Upper lobe of right lung (tissue), 1 donor: ENCODE measurements at regions not wholly inside any gene's neighbourhood (a gene's known extent, or its start where the extent isn't known, plus 50 kb on each side); places are given as distances from the start of the nearest gene placed in this dataset.

Source experiments
- ATAC-seq: fragments of 200-7000 bp; cut with Tn5 transposase; one replicate; pipeline ENCODE4 v1.9.1; 2020; ENCODE audit warnings: mild to moderate bottlenecking, moderate library complexity
- DNase-seq: peaks from one replicate; pipeline ENCODE4 v3.0.0-alpha.2; 2020
- H3K27ac ChIP-seq: fragments of 200-600 bp; one replicate; pipeline ENCODE4 v1.8.0; 2022
- H3K27me3 ChIP-seq: fragments of 200-600 bp; one replicate; pipeline ENCODE4 v1.8.0; 2022; ENCODE audit warnings: mild to moderate bottlenecking
- H3K36me3 ChIP-seq: fragments of 200-600 bp; one replicate; pipeline ENCODE4 v1.8.0; 2022
- H3K4me1 ChIP-seq: fragments of 200-600 bp; one replicate; pipeline ENCODE4 v1.8.0; 2022
- H3K4me3 ChIP-seq: fragments of 200-600 bp; one replicate; pipeline ENCODE4 v1.8.0; 2022; ENCODE audit warnings: mild to moderate bottlenecking
- H3K9me3 ChIP-seq: fragments of 200-600 bp; one replicate; pipeline ENCODE4 v1.8.0; 2022
- intact Hi-C: fragments of 100-400 bp; cut with DNase I; formaldehyde crosslinking; loops from one replicate; pipeline ENCODE4 v1.11.0; 2022
- TF ChIP-seq, protein P1 (sequence below): fragments of 200-600 bp; IDR thresholded peaks from one replicate; pipeline ENCODE4 v1.8.0; 2022; ENCODE audit warnings: antibody characterized with exemption
- donor health status: DM: no; HTN: yes; CAD: no; lungs with severe emphysema.

DNA sequence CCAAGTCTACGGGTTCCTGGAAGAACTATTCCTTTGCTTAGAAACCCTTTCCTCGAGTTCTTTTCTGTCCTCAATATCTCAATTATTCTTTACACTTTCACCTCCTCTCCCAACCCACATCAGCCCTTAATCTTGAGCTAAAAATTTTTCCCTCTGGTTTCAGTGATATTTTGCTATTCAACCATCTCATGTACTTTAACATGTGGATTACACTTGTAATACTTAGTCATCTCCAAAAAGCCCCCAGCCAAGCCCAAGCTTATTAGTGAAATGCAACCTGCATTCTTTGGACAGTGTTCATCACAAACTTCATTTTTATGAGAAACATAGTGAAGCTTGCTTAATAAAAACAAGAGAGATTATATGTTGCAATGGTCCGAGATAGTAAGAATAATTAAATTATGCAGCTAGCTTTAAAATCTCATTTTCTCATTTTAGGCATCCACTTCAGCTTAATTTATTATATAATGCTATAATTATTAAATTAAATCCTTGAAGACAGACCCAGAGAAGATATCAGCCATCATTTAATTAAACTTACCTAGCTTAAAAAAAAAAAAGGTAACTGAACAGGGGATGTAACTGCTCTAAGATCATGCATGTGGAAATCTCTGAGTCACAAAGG is 534.5 kb upstream of the TBL1XR1 start:
- intact Hi-C loops = no loop called here
- TF ChIP-seq, protein P1, sequence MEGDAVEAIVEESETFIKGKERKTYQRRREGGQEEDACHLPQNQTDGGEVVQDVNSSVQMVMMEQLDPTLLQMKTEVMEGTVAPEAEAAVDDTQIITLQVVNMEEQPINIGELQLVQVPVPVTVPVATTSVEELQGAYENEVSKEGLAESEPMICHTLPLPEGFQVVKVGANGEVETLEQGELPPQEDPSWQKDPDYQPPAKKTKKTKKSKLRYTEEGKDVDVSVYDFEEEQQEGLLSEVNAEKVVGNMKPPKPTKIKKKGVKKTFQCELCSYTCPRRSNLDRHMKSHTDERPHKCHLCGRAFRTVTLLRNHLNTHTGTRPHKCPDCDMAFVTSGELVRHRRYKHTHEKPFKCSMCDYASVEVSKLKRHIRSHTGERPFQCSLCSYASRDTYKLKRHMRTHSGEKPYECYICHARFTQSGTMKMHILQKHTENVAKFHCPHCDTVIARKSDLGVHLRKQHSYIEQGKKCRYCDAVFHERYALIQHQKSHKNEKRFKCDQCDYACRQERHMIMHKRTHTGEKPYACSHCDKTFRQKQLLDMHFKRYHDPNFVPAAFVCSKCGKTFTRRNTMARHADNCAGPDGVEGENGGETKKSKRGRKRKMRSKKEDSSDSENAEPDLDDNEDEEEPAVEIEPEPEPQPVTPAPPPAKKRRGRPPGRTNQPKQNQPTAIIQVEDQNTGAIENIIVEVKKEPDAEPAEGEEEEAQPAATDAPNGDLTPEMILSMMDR = no peak
- H3K27me3 ChIP-seq = no peaks in the 10 kb centered on the region
- no peak for DNase-seq
- no peaks in the 10 kb centered on the region for H3K36me3 ChIP-seq
- no peak overlapping the region for H3K27ac ChIP-seq
- H3K4me1 ChIP-seq = peaks cover 3% of the 10 kb centered on the region
- no peak overlapping the region for H3K4me3 ChIP-seq
- H3K9me3 ChIP-seq = no peaks in the 10 kb centered on the region
- no peak for ATAC-seq

DNA sequence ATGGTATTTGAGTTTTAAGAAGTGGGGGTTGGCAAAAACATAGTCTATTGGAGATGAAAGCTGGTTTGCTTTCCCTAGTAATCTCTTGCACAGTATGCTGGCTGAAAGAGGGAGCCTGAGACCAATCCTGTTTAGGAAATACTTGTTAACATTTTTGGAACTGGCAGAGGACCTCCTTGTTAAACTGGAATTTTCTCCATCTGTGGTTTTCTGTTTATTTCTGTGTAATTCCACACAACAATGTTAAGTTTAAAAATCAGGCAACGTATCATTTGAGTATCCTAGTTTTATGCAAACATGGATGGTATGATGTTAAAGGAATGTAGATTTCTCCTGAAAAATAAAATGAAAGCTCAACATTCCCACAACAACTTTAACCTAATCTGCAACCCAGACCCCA is 536.0 kb upstream of the TBL1XR1 start:
- H3K4me1 ChIP-seq = no peaks in the 10 kb centered on the region
- H3K27ac ChIP-seq = no peak overlapping the region
- H3K4me3 ChIP-seq = no peak overlapping the region
- no peaks in the 10 kb centered on the region for H3K27me3 ChIP-seq
- ATAC-seq (no peak), DNase-seq (no peak)
- intact Hi-C loops = no loop called here
- H3K36me3 ChIP-seq = no peaks in the 10 kb centered on the region
- TF ChIP-seq, protein P1 = no peak
- H3K9me3 ChIP-seq = no peaks in the 10 kb centered on the region

DNA sequence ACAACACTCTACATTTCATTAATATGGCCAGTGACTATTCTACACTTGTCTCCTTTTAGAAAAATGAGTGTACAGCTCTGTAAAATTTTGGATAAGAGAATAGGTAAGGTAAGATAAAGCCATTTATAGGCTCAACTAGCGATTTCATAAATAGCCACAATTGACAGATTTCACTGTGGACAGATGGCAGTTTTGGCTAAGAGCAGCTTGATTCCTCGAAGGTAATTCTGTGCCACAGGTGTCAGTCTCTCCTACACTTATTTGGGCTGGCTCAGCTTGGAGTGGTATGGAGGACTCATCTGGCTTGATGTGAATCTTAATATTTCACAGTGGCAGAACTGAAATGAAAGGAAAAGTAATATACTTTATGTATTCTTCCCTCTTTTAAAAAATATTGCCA is 536.7 kb upstream of the TBL1XR1 start:
- no peaks in the 10 kb centered on the region for H3K9me3 ChIP-seq
- no peak overlapping the region for H3K4me3 ChIP-seq
- TF ChIP-seq, protein P1 = no peak
- no peak for ATAC-seq
- DNase-seq = no peak
- H3K4me1 ChIP-seq = no peaks in the 10 kb centered on the region
- intact Hi-C loops = no loop called here
- H3K36me3 ChIP-seq = no peaks in the 10 kb centered on the region
- no peak overlapping the region for H3K27ac ChIP-seq
- no peaks in the 10 kb centered on the region for H3K27me3 ChIP-seq

DNA sequence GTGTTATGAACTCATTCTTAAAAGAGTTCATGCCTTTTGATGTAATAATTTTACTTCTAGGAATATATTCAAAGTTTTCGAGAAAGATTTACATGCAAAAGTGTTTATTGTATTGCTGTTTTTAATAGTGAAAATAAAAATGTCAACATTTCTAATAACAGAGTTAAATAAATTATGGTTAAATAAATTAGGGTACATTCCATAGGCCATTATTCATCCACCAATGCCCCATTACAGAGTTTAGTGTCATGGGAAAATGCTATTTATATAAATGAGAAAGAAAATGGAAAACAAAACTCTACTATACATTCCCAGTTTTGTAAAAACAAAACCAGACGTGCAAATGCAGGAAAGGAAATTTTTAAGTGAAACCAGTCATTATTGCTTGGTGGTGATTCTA is 538.1 kb upstream of the TBL1XR1 start:
- no peak overlapping the region for H3K4me3 ChIP-seq
- TF ChIP-seq, protein P1 = no peak
- ATAC-seq = no peak

DNA sequence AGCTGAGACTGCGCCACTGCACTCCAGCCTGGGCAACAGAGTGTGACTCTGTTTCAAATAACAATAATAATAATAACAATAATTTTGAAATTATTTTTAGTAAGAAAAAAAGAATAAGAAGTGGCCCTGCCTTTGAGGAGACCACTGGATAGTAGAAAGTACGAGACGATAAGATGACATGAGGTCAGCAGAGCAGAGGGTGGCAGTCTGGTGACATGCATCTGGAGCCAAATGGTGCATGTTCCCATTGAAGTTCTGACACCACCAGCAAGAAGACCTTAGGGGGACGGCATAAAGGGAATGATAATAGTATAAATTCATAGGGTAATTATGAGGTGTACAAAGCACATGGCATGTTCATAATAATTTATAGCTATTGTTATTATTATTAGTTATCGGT is 542.2 kb upstream of the TBL1XR1 start:
- TF ChIP-seq, protein P1 = no peak
- Histone ChIP-seq H3K4me1 (no peaks in the 10 kb centered on the region), H3K9me3 (no peaks in the 10 kb centered on the region), H3K27me3 (no peaks in the 10 kb centered on the region), H3K27ac (no peak overlapping the region), H3K4me3 (no peak overlapping the region), H3K36me3 (no peaks in the 10 kb centered on the region)
- ATAC-seq = no peak
- intact Hi-C loops = no loop called here
- DNase-seq = no peak

More for the DNA sequence above, 538.1 kb upstream of the TBL1XR1 start:
- Histone ChIP-seq H3K4me1 (no peaks in the 10 kb centered on the region), H3K36me3 (no peaks in the 10 kb centered on the region), H3K9me3 (no peaks in the 10 kb centered on the region), H3K27ac (no peak overlapping the region), H3K27me3 (no peaks in the 10 kb centered on the region)
- intact Hi-C loops = no loop called here
- DNase-seq = no peak

DNA sequence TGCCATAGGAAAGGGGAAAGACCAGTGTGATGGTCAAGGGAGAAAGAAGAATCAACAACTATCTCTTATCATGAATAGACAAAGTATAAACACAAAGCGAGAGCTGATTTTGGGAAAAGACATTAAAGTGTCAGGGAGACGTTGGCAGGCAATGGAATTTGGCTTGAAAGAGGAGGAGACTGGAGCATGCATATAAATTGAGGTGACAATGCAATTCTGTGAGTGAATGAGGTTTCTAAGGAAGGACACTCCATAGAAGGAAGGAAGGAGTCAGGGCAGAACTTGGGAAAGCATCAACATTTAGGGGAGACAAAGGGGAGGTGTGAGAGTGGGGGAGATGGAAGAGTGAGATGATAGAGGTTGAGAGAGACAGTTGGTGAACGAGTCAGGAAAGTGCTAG is 543.0 kb upstream of the TBL1XR1 start:
- DNase-seq = no peak
- no peak overlapping the region for H3K27ac ChIP-seq
- no peaks in the 10 kb centered on the region for H3K27me3 ChIP-seq

More for the DNA sequence above, 543.0 kb upstream of the TBL1XR1 start:
- TF ChIP-seq, protein P1 = no peak
- H3K9me3 ChIP-seq = no peaks in the 10 kb centered on the region
- no peak for ATAC-seq
- H3K4me3 ChIP-seq = no peak overlapping the region
- no peaks in the 10 kb centered on the region for H3K36me3 ChIP-seq
- intact Hi-C loops = no loop called here
- H3K4me1 ChIP-seq = no peaks in the 10 kb centered on the region
